NCI-H2081 treated with DMSO at 0.1 percent for 48 hours (cell line): ENCODE measurements at regions not wholly inside any gene's neighbourhood (a gene's known extent, or its start where the extent isn't known, plus 50 kb on each side); places are given as distances from the start of the nearest gene placed in this dataset.

ENCODE experiments used
- DNase-seq: peaks from one replicate; lab custom pipeline; 2025; lab: John Stamatoyannopoulos, UW

DNA sequence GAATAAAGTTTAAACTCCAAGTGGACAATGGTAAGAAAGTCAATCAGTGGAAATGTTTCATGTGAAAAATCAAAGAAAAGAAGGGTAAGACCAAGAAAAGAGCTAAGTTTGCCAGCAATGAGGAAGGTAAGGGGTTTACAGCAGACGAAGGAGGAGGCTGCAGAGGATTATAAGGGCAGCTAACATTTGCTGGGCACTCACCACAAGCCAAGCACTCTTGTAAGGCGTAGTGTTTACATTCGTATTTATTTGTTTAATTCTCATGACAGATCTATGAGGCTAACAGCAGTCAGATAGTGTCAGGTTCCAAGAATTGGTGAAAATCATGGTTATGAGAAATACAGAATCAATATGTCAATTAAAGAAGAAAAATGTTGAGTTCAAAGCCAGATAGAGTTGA lies 75.2 kb upstream of the NGF start:
- DNase-seq, result no peak

GRCh38 chr1:115412733-115413132 lies 74.7 kb upstream of the NGF start:
- no peak for DNase-seq

DNA sequence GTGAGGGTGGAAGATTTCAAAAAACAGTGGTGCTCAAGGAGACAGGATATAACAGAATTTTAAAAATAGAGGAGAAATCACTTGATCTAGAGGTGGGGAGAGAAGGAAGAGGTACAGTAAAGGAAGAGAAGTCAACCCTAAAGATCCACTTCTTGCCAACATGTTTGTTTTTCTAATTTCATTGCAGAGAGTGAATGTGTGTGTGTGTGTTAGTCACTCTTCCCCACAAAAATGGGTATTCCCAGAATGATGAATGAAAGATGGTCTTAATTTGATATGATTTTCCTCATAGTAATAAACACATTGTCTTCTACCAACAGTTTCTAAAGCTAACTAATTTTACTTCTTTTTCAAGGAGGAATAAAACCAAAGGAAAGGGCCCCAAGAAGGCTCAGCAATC lies 74.2 kb upstream of the NGF start:
- DNase-seq, result no peak

DNA sequence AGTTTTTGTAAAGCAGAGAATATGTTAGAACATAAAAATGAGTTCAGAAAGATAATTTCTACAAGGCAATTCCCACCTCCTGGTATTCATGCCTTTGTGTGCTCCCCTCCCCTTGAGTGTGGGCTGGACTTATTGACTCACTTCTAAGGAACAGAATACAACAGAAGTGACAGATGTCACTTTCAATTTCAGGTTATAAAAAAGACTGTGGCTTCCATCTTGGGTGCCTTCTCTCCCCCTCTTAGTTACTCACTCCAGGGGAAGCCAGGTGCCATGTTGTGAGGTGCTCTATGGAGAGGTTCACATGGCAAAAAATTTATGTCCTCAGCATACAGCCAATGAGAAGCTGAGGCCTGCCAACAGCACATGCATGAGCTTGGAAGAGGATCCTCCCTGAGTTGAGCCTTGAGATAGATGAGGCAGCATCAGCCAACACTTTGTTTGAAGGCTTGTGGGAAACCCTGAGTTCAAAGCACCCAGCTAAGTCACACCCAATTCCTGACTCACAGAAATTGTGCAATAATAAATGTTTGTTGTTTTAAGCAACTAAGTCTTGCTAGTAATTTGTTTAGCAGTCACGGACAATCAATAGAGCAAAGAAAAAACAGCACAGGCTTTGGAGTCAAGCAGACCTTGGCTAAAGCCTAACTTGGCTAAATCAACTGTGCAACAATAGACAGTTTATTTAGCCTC lies 73.5 kb upstream of the NGF start:
- DNase-seq, result no peak

DNA sequence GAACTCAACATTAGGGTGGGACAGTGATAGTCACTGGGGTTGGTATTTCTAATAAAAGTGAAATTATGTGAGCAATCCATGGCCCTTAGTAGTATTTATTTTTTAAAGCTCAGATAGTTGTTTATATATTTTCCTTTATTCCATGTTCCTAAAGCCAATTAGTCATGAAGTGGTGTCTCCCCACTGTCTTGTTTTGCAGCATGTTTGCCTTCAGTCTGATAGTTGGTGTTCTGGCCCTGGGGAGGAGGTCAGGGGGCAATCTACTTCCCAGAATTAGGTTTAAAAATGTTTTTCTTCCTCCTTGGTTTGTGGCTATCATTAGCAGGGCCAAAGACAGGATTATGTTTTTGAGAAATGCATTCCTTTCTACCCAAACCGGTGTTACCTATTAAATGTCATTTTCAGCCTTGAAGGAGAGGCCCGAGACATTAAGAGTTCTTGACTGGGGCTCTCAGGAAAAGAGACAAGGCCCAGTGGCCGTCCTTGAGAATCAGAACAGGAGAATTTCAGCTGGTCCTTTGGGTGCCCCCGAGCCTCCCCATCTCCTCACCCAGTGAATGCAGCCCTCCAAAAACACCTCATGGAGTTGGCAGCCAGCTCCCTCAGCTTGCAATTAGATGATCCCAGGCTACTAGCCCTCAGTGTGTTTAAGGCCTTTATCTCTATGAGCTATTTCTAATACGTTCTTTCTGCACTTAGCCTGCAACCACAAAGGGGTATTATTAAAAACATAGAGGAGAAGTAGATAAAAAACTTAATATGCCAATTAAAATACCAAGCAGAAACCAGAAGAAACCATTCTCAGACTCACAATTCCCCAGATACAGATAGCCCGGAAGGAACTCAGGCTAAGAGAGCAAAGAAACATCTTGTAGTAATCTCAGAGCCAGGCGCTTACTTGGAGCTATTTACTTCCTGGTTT lies 71.3 kb upstream of the NGF start:
- DNase-seq, result no peak

DNA sequence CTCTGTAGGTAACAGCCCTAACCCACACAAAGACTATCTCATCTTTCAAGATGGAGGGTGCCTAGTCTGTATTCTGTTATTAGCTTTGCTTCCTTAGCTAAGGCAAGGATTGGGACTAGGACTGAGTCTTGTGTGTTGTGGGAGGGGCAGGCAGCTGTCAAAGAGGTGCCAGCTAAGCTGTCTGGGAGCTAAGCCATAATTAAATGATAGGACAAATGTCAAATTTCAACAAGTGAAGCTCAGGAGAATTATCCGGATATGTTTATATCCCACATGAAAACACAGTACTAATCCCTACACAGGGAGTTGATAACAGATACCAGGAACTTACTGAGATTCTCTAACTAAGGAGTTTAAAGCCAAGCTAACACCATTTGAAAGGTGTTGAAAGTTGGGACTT lies 70.5 kb upstream of the NGF start:
- DNase-seq, result no peak

DNA sequence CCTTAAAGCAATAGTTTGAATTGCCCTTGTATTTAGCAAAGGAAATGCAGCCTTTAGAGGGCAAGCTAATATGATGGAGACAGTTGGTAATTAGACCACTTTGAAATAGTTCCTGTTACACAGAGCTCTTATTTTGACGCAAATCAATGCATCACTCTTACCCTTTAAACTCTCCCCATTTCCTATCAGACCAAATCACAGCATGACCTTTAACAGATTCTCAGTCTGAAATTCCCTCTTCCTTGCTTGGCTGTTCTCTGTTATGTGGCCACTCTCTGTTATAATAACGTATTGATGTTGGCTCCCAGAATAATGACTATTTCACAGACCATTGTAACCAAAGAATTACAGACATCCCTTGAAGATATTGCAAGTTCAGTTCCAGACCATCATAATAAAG lies 66.9 kb upstream of the NGF start:
- no peak for DNase-seq

- DNase-seq, result no peak
Measured at GRCh38 chr1:115402753-115403184, 64.7 kb upstream of the NGF start.

DNA sequence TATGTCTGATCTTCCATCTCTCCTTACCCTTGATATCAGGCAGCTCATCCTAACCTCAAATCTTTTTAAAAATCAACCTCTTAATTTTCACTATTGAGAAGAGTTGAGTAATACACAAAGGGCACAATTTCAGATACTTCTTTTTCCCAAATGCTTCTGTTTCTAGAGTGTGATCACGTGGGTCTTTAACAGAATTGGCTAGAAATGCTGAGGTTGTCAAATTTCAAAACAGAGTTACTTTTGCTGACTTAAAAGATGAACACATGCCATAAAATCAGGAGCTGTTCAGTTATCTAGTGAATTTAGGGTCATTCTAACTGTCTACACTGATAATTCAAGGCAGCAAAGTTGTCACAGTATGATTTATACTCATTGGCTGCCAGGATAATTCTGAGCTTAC lies 63.6 kb upstream of the NGF start:
- no peak for DNase-seq

GRCh38 chr1:115400891-115401290 lies 62.8 kb upstream of the NGF start:
- DNase-seq, result no peak

GRCh38 chr1:115400426-115400825 lies 62.4 kb upstream of the NGF start:
- DNase-seq, result no peak

DNA sequence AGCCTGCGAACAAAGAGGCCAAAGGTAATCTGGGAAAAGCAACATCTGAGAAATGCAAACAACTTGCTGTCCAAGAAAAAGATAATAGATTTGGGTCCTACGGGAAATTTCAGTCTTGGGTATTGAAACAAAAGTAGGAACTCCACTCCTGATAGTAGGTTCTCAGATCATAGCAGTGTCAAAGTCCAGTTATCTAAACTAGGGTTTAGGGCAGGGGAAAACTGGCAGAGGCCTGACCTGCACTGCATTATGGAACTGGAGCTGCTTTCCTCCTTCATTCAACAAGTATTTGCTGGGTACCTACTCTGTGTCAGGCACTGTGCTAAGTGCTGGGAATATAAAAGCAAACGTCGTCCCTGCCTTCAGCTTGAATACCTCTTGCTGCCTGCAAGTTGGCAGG lies 60.7 kb upstream of the NGF start:
- no peak for DNase-seq
